IMR-90 (cell line): ENCODE measurements at regions not wholly inside any gene's neighbourhood (a gene's known extent, or its start where the extent isn't known, plus 50 kb on each side); places are given as distances from the start of the nearest gene placed in this dataset.

Experiments used
- ATAC-seq: fragments of 200-7000 bp; cut with Tn5 transposase; 2 replicates; pipeline ENCODE4 v1.9.1; 2020; ENCODE audit warnings: low read depth, mild to moderate bottlenecking, moderate library complexity
- BruUV-seq: library from RNA; stranded (reverse); fragments of 400-500 nt; replicated peaks from 2 replicates; lab custom pipeline; 2021; lab: Mats Ljungman, UMichigan
- CTCF ChIA-PET: fragments of 300-600 bp; formaldehyde crosslinking; extraction: SDS; loops from one replicate; lab custom pipeline; 2021; ENCODE audit warnings: antibody characterized with exemption; lab: Yijun Ruan, JAX
- POLR2A ChIA-PET: fragments of 300-600 bp; sonication (Branson Sonifier 250); formaldehyde crosslinking; loops from one replicate; lab custom pipeline; 2022; ENCODE audit warnings: antibody characterized with exemption; ENCODE audit not compliant: unreplicated experiment; lab: Charles Lee
- DNase-seq: peaks from one replicate; pipeline ENCODE4 v3.0.0; 2013
- H2AFZ ChIP-seq: replicated peaks from 2 replicates; pipeline ENCODE3; 2013; ENCODE audit warnings: low read length, mild to moderate bottlenecking; ENCODE audit not compliant: poor library complexity
- H2AK5ac ChIP-seq: 2 replicates; pipeline ENCODE4 v1.6.1; 2013; ENCODE audit warnings: low read depth, low read length, inconsistent platforms
- H2AK9ac ChIP-seq: replicated peaks from 2 replicates; pipeline ENCODE3; 2013; ENCODE audit warnings: mild to moderate bottlenecking, low read depth, low read length, moderate library complexity; ENCODE audit not compliant: poor library complexity
- H2BK120ac ChIP-seq: 2 replicates; pipeline ENCODE4 v1.6.1; 2013; ENCODE audit warnings: low read depth, low read length, inconsistent platforms
- H2BK15ac ChIP-seq: 3 replicates; pipeline ENCODE4 v1.6.1; 2013; ENCODE audit warnings: low read depth, low read length, inconsistent platforms
- H2BK20ac ChIP-seq: 2 replicates; pipeline ENCODE4 v1.6.1; 2013; ENCODE audit warnings: low read depth, mild to moderate bottlenecking, inconsistent platforms, low read length, moderate library complexity
- H2BK5ac ChIP-seq: 2 replicates; pipeline ENCODE4 v1.6.1; 2013; ENCODE audit warnings: mild to moderate bottlenecking, low read depth, low read length, inconsistent platforms; ENCODE audit not compliant: poor library complexity, severe bottlenecking
- H3K14ac ChIP-seq: replicated peaks from 2 replicates; pipeline ENCODE4 v1.6.1; 2013; ENCODE audit warnings: low read depth, low read length, inconsistent platforms
- H3K18ac ChIP-seq: 2 replicates; pipeline ENCODE4 v1.6.1; 2013; ENCODE audit warnings: low read depth, low read length, control low read depth
- H3K23ac ChIP-seq: 2 replicates; pipeline ENCODE4 v1.6.1; 2013; ENCODE audit warnings: low read depth, low read length, inconsistent platforms
- H3K27ac ChIP-seq: 2 replicates; pipeline ENCODE4 v1.5.1; 2013; ENCODE audit warnings: mild to moderate bottlenecking, control low read depth, low read length; ENCODE audit not compliant: insufficient read depth
- H3K27me3 ChIP-seq: 2 replicates; pipeline ENCODE4 v1.6.1; 2013; ENCODE audit warnings: low read length; ENCODE audit not compliant: control insufficient read depth, insufficient read depth
- H3K36me3 ChIP-seq: 2 replicates; pipeline ENCODE4 v1.6.1; 2013; ENCODE audit warnings: low read length, mixed read lengths; ENCODE audit not compliant: control insufficient read depth, insufficient read depth
- H3K4ac ChIP-seq: 2 replicates; pipeline ENCODE4 v1.6.1; 2013; ENCODE audit warnings: low read depth, low read length, inconsistent platforms
- H3K4me1 ChIP-seq: 2 replicates; pipeline ENCODE4 v1.6.1; 2013; ENCODE audit warnings: low read length, mixed read lengths; ENCODE audit not compliant: control insufficient read depth, insufficient read depth
- H3K4me2 ChIP-seq: 2 replicates; pipeline ENCODE4 v1.6.1; 2013; ENCODE audit warnings: low read depth, mild to moderate bottlenecking, control low read depth, low read length, moderate library complexity
- H3K4me3 ChIP-seq: 2 replicates; pipeline ENCODE4 v1.5.1; 2013; ENCODE audit warnings: low read depth, mild to moderate bottlenecking, control low read depth, low read length, moderate library complexity; ENCODE audit not compliant: insufficient read depth
- H3K56ac ChIP-seq: 2 replicates; pipeline ENCODE4 v1.6.1; 2013; ENCODE audit warnings: low read length, inconsistent platforms; ENCODE audit not compliant: insufficient read depth; ENCODE audit errors: extremely low read depth
- H3K79me1 ChIP-seq, 2 experiments: 2 replicates each; pipeline ENCODE4 v1.6.1; 2013; ENCODE audit warnings: low read length in 2 of 2, inconsistent platforms in 1 of 2, low read depth in 1 of 2
- H3K9ac ChIP-seq: 2 replicates; pipeline ENCODE4 v1.6.1; 2013; ENCODE audit warnings: low read depth, low read length, control low read depth
- H3K9me1 ChIP-seq: 2 replicates; pipeline ENCODE4 v1.6.1; 2013; ENCODE audit warnings: low read length, inconsistent platforms; ENCODE audit not compliant: insufficient read depth
- H3K9me3 ChIP-seq: 2 replicates; pipeline ENCODE4 v1.6.1; 2013; ENCODE audit warnings: low read length; ENCODE audit not compliant: control insufficient read depth, insufficient read depth
- H4K20me1 ChIP-seq: 2 replicates; pipeline ENCODE4 v1.6.1; 2013; ENCODE audit warnings: low read length, inconsistent platforms; ENCODE audit not compliant: insufficient read depth
- H4K5ac ChIP-seq: 2 replicates; pipeline ENCODE4 v1.6.1; 2013; ENCODE audit warnings: mild to moderate bottlenecking, low read depth, low read length, control low read depth
- H4K8ac ChIP-seq, 2 experiments: 2 replicates each; pipeline ENCODE4 v1.6.1; 2013; ENCODE audit warnings: low read depth in 2 of 2, low read length in 2 of 2, control low read depth in 1 of 2, inconsistent platforms in 1 of 2
- H4K91ac ChIP-seq: 2 replicates; pipeline ENCODE4 v1.6.1; 2013; ENCODE audit warnings: low read depth, low read length, inconsistent platforms; ENCODE audit not compliant: insufficient read depth
- BHLHE40 ChIP-seq: fragments of 150-350 bp; IDR thresholded peaks from 2 replicates; pipeline ENCODE4 v1.6.1; 2016; ENCODE audit warnings: mild to moderate bottlenecking, low read depth, low read length
- CHD1 ChIP-seq: IDR thresholded peaks from 2 replicates; pipeline ENCODE4 v1.6.1; 2012; ENCODE audit warnings: low read depth, low read length, improper control_type of control experiment
- MAFK ChIP-seq: IDR thresholded peaks from 2 replicates; pipeline ENCODE4 v1.6.1; 2012; ENCODE audit warnings: low read depth, low read length, improper control_type of control experiment
- MAZ ChIP-seq: IDR thresholded peaks from 2 replicates; pipeline ENCODE4 v1.6.1; 2012; ENCODE audit warnings: low read depth, mild to moderate bottlenecking, low read length, improper control_type of control experiment, moderate library complexity, borderline replicate concordance
- MXI1 ChIP-seq: IDR thresholded peaks from 2 replicates; pipeline ENCODE4 v1.6.1; 2012; ENCODE audit warnings: low read depth, mild to moderate bottlenecking, low read length, moderate library complexity, borderline replicate concordance
- NFE2L2 ChIP-seq: fragments of 150-350 bp; IDR thresholded peaks from 2 replicates; pipeline ENCODE4 v1.6.1; 2016; ENCODE audit warnings: low read depth, mild to moderate bottlenecking, low read length
- RAD21 ChIP-seq: IDR thresholded peaks from 2 replicates; pipeline ENCODE4 v1.6.1; 2012; ENCODE audit warnings: low read length, improper control_type of control experiment
- SMC3 ChIP-seq: fragments of 150-350 bp; IDR thresholded peaks from 2 replicates; pipeline ENCODE4 v1.6.1; 2016; ENCODE audit warnings: low read depth, mild to moderate bottlenecking, antibody characterized with exemption, low read length, moderate library complexity
- WGBS, 2 experiments: methylation state at CpG; one replicate each; pipeline versions ENCODE4 v1.1.5 to v1.1.7; 2013; ENCODE audit warnings: missing lambda C conversion rate in 2 of 2; ENCODE audit not compliant: insufficient read length in 1 of 2; ENCODE audit errors: extremely low coverage in 2 of 2; 5-methylcytosine and 5-hydroxymethylcytosine counted together
- dilution Hi-C: fragments of 300-500 bp; cut with HindIII; formaldehyde crosslinking; loops from one replicate; pipeline ENCODE4 v1.14.3; 2018; ENCODE audit warnings: low sequenced_read_pairs; ENCODE audit not compliant: unreplicated experiment
- in situ Hi-C: fragments of 300-500 bp; cut with MboI; formaldehyde crosslinking; loops from 3 replicates; pipeline ENCODE4 v1.14.3; 2019; ENCODE audit warnings: low sequenced_read_pairs, inconsistent platforms, mixed read lengths
- intact Hi-C: fragments of 100-400 bp; cut with micrococcal nuclease; formaldehyde crosslinking; loops from 2 replicates; pipeline ENCODE4 v1.10.0; 2022
- TF ChIP-seq, protein P1 (sequence below): conservative IDR thresholded peaks from 2 replicates; pipeline ENCODE4 v1.5.1; 2012; ENCODE audit warnings: mild to moderate bottlenecking, low read depth, low read length, improper control_type of control experiment
- TF ChIP-seq, protein P2 (sequence below): fragments of 150-350 bp; IDR thresholded peaks from 2 replicates; pipeline ENCODE4 v1.6.1; 2016; ENCODE audit warnings: low read depth, mild to moderate bottlenecking, low read length, moderate library complexity, borderline replicate concordance

DNA sequence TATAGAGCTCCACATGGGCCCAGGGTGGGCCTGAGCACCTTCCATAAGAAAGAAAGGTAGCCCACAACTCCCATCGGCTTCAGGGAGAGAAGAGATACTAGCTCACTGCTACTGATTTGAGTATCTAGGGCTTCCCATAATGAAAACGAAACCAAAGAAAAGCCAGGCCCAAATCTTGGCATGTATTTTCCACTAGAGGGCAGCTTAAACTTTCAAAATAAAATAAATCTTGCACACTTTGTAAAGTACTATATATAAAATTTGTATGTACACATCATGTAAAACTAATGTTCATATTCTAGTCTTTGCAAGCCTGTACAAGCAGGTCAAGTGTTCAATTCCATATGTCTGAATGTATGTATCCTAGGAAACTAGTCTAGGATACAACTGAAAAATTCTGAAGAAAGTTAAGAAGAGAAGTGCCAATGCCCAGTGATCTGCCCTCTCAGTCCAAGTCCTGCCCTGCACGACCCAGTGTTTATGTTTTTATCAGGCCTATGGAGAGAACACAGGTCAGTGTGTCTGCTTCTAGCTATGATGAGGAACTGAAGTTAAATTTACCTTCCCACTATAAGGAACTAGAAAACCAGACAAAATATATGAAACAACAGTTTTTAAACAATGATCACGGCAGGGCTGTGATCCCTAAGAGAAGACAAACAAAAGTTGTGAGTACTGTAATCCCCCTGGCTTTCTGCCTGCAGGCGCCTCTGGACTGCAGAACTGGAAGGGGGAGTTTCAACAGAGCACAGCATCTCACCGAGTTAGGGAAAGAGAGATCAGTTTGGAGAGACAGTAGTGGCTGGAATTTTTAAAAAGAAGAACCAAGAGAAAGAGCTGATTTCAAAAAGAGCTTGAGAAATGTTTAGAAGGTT is 475.7 kb downstream of the UQCRFS1 start:
- peak overlapping the region; percentile 84 for H2AFZ ChIP-seq
- H3K9me3 ChIP-seq = no peaks in the 10 kb centered on the region
- peak overlapping the region in 1 of 2 experiments; percentile 70; a peak in 2 of 4 replicates for H4K8ac ChIP-seq
- no peak overlapping the region for H4K91ac ChIP-seq
- H3K4me3 ChIP-seq = no peak overlapping the region
- H3K79me1 ChIP-seq = no peaks in the 10 kb centered on the region
- CTCF ChIA-PET = interaction anchor here (0.6 to 1.4 kb wide), 2 partner anchors 142 to 526 kb away, joined by 3 to 5 read pairs; no protein-coding TSS in a partner anchor
- H3K56ac ChIP-seq = no peak overlapping the region
- no peaks in the 10 kb centered on the region for H3K4me1 ChIP-seq
- no peak overlapping the region for H2BK120ac ChIP-seq
- H3K4me2 ChIP-seq = peak overlapping the region; percentile 81
- POLR2A ChIA-PET = no interaction called here
- H3K27ac ChIP-seq = no peak overlapping the region
- H3K18ac ChIP-seq = no peak overlapping the region
- H3K23ac ChIP-seq = no peak overlapping the region
- in situ Hi-C loops = loop anchor here (10.0 to 25.0 kb wide), 3 partner anchors 148 to 525 kb away; no protein-coding TSS in a partner anchor
- BruUV-seq = no TSS peak
- intact Hi-C loops = loop anchor here (1.0 to 2.0 kb wide), 4 partner anchors 142 to 526 kb away; no protein-coding TSS in a partner anchor
- no peak overlapping the region for H3K4ac ChIP-seq
- dilution Hi-C loops = no loop called here
- peak overlapping the region; percentile 91 for H4K5ac ChIP-seq
- H3K9ac ChIP-seq = peak overlapping the region; percentile 60; the same call in 1 of the 2 replicates
- TF ChIP-seq BHLHE40 = no peak
- TF ChIP-seq NFE2L2 = no peak
- peak; percentile 59 for TF ChIP-seq RAD21
- TF ChIP-seq, protein P1, sequence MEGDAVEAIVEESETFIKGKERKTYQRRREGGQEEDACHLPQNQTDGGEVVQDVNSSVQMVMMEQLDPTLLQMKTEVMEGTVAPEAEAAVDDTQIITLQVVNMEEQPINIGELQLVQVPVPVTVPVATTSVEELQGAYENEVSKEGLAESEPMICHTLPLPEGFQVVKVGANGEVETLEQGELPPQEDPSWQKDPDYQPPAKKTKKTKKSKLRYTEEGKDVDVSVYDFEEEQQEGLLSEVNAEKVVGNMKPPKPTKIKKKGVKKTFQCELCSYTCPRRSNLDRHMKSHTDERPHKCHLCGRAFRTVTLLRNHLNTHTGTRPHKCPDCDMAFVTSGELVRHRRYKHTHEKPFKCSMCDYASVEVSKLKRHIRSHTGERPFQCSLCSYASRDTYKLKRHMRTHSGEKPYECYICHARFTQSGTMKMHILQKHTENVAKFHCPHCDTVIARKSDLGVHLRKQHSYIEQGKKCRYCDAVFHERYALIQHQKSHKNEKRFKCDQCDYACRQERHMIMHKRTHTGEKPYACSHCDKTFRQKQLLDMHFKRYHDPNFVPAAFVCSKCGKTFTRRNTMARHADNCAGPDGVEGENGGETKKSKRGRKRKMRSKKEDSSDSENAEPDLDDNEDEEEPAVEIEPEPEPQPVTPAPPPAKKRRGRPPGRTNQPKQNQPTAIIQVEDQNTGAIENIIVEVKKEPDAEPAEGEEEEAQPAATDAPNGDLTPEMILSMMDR = peak; percentile 71
- TF ChIP-seq SMC3 = peak; percentile 61
- TF ChIP-seq CHD1 = no peak
- TF ChIP-seq MAZ = no peak
- TF ChIP-seq MAFK = no peak
- TF ChIP-seq, protein P2, sequence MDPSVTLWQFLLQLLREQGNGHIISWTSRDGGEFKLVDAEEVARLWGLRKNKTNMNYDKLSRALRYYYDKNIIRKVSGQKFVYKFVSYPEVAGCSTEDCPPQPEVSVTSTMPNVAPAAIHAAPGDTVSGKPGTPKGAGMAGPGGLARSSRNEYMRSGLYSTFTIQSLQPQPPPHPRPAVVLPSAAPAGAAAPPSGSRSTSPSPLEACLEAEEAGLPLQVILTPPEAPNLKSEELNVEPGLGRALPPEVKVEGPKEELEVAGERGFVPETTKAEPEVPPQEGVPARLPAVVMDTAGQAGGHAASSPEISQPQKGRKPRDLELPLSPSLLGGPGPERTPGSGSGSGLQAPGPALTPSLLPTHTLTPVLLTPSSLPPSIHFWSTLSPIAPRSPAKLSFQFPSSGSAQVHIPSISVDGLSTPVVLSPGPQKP = no peak
- TF ChIP-seq MXI1 = no peak
- no peak overlapping the region for H2AK9ac ChIP-seq
- ATAC-seq = peak; percentile 79
- H2AK5ac ChIP-seq = no peak overlapping the region
- no peaks in the 10 kb centered on the region for H4K20me1 ChIP-seq
- H2BK20ac ChIP-seq = no peak overlapping the region
- no peak overlapping the region for H2BK5ac ChIP-seq
- H3K27me3 ChIP-seq = no peaks in the 10 kb centered on the region
- no peaks in the 10 kb centered on the region for H3K9me1 ChIP-seq
- peak; percentile 44 for DNase-seq
- no peak overlapping the region for H2BK15ac ChIP-seq
- WGBS, 2 experiments = no CpG with 5 or more reads among the region's 6 CpGs
- H3K14ac ChIP-seq = no peak overlapping the region
- H3K36me3 ChIP-seq = no peaks in the 10 kb centered on the region
